ENCODE measurements at regions not wholly inside any gene's neighbourhood (a gene's known extent, or its start where the extent isn't known, plus 50 kb on each side); places are given as distances from the start of the nearest gene placed in this dataset.
A peak's percentile ranks its signal among the peaks of the same experiment; 100 is the strongest.
"Not testable (repeated sequence)": the region's sequence is repeated elsewhere in the genome, so short reads cannot be mapped to it uniquely, and the experiment has no call there.

GRCh38 chr17:33716957-33717356, 423.9 kb upstream of the ASIC2 start:
- no peak for DNase-seq

DNA sequence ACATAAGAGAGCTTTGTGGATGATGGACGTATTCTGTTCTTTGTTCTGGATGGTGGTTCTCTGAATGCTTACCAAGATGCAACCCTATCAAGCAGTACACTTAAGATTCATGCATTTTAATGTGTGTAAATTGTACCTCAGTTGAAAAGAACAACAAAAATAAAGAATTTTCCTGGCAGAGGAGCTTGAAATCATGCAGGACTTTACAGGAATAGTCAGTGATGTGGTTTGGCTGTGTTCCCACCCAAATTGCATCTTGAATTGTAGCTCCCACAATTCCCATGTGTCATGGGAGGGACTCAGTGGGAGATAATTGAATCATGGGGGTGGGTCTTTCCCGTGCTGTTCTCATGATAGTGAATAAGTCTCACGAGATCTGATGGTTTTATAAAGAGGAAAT, 430.6 kb upstream of the ASIC2 start:
- not testable (repeated sequence) for DNase-seq

GRCh38 chr17:33725675-33726271, 432.7 kb upstream of the ASIC2 start:
- DNase-seq, result peak; percentile 40

GRCh38 chr17:33730131-33730530, 437.0 kb upstream of the ASIC2 start:
- no peak for DNase-seq

GRCh38 chr17:33732116-33732515, 439.0 kb upstream of the ASIC2 start:
- no peak for DNase-seq

- no peak for DNase-seq
Observed at GRCh38 chr17:33739714-33740113, 446.6 kb upstream of the ASIC2 start.

- DNase-seq, result no peak
Observed at GRCh38 chr17:33745047-33745760, 452.1 kb upstream of the ASIC2 start.

DNA sequence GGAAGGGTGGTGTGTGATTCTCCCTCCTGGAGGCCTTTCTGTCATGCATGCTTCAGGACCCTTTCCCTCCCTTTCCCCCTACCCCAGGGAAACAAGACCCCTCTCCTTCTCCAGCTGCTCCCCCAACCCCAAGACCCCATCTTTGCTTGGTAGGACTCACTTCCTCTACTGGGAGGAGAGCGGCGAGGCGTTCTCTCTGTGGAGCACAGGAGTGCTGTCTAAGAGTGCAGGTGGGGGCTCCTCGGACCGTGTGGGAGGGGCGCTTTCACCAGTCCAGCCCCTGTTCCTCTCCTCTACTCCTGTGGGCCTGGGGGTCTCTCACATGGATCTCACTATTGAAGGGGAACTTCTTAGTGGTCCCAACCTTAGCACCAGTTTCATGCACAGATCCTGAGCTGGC, 456.1 kb upstream of the ASIC2 start:
- DNase-seq, result no peak

GRCh38 chr17:33750943-33751701, 458.0 kb upstream of the ASIC2 start:
- DNase-seq, result peak; percentile 70

GRCh38 chr17:33751702-33752065, 458.6 kb upstream of the ASIC2 start:
- DNase-seq, result no peak

DNA sequence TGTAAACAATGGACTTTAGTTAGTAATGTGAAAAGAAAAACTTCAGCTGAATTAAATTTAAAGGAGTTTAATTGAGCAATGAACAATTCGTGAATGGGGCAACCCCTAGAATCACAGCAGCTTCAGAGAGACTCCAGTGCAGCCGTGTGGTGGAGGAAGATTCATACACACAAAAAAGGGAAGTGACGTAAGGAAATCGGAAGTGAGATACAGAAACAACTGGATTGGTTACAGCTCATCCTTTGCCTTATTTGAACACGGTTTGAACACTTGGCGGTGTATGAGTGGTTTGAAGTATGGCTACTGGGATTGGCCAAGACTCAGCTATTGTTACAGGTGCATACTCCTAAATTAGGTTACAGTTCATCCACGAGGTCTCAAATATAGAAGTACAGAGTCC, 460.4 kb upstream of the ASIC2 start:
- no peak for DNase-seq

- DNase-seq, result no peak
Observed at GRCh38 chr17:33756021-33756420, 462.9 kb upstream of the ASIC2 start.

- no peak for DNase-seq
Observed at GRCh38 chr17:33765871-33766270, 472.8 kb upstream of the ASIC2 start.

- DNase-seq, result no peak
Observed at GRCh38 chr17:33766721-33767120, 473.6 kb upstream of the ASIC2 start.

DNA sequence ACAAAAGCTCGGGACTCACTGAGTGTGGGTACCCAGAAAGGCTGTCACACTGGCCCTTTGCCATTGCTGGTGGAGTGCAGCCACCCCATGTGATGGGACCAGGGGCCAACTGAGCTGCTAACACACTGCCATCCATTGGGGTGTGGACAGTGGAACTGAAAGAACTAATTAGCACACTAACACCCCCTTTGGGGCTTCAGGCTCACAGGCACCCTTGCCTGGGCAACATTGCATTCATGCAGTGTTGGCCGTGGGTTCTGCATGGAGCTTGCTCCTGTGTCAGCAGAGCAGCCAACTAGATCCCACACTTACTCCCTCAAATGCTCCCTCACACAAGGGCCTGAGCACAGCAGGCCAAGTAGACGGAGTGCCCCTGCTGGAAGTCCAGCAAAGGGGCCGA, 476.0 kb upstream of the ASIC2 start:
- DNase-seq, result no peak

DNA sequence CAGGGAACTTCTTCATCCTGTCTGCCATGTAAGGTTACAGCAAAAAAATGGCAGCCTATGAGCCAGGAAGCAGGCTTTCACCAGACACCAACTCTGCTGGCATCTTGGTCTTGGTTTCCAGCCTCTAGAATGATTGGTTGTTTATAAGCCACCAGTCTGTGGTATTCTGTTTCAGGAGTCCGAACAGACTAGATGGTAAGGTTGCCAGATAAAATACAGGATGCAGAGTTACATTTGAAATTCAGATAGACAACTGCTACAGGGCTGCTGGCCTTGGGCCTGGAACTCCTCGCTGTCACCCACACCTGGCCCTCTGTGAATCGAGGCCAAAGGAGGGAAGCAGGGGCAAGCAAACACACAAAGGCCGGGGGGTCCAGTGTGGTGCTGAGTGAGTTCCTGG, 478.8 kb upstream of the CCL2 start:
- no peak for DNase-seq

- DNase-seq, result no peak
Observed at GRCh38 chr17:33776903-33777302, 478.2 kb upstream of the CCL2 start.

DNA sequence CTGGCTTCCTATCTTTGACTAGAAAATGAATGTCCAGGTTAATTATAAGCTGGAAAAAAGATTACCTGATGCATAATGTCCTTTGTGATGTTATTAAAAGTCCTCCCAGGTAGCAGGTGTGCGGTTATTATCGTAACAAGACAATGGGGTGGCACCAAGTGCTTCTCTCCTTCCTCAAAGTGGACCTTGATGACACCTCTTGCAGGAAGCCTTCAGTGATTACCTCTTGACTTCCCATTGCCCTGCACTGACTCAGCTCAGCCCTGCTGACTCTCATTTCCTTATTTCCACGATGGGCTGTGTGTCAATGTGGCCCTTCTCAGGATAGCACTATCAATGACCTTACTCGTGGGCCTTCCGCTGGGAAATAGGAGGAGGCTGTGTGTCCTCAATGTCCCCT, 477.4 kb upstream of the CCL2 start:
- no peak for DNase-seq

GRCh38 chr17:33778505-33779233, 476.4 kb upstream of the CCL2 start:
- no peak for DNase-seq

DNA sequence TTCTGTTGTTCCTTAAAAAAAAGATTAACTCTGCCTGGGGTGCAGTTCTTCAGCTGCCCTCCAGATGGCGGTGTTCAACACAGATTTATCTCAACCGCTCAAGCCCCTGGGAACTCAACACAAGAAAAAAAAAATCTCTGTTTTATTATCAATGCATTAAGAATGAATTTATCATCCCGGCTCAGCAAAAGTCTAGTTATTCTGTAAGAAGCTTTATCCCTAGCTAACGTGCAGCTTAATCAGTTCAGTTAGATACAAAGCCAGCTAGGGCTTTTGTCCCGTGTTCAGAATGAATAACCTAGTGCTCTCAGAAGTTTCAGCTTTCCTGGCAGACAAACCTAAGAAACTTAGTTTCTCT, 475.9 kb upstream of the CCL2 start:
- DNase-seq, result peak; percentile 51

DNA sequence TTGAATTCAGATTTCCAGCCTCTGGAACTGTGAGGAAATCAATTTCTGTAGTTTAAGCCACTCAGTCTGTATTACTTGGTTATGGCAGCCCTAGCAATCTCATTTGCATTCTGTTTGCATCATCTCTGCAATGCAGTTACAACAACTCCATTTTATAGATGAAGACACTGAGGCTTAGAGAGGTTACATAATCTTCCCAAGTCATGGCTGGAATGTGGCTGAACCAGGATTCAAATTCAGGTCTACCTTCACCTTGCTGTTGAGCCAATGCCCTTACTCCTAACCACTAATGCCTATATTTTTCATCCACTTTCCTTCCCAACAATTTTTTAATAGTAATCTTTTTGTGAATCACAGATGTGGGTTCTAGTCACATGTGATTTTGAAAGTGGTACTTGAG, 469.8 kb upstream of the CCL2 start:
- DNase-seq, result no peak

GRCh38 chr17:33786478-33786877, 468.6 kb upstream of the CCL2 start:
- no peak for DNase-seq

DNA sequence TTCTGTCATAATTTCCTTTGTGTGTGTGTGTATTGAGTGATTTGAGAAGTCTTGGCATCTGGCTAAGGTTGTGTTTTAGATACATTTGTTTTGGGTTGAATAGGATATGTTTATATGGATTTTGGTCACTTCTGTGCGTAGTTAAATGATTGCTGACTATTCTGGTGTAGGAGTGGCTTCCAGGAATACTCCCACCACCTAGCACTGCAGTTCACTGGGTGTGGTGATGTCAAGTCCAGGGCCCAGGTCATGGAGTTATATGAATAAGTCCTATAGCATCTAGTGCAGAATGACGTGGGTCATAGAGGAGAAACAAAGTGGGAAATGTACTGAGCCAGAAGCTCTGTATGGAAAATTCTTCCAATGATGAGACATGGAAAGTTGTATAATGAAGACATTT, 465.4 kb upstream of the CCL2 start:
- DNase-seq, result no peak

GRCh38 chr17:33797181-33797580, 457.9 kb upstream of the CCL2 start:
- DNase-seq, result no peak
